ENCODE measurements at regions not wholly inside any gene's neighbourhood (a gene's known extent, or its start where the extent isn't known, plus 50 kb on each side); places are given as distances from the start of the nearest gene placed in this dataset.

GRCh38 chr3:59596741-59597140 is 546.9 kb upstream of the CFAP20DC start:
- BruUV-seq (replicated peaks): no TSS peak
- Mint-ChIP-seq H3K27ac (ENCODE audit: unreplicated experiment) (no peak overlapping the region), H3K27me3 (ENCODE audit: unreplicated experiment) (peaks cover 12% of the 10 kb centered on the region), H3K36me3 (ENCODE audit: insufficient read depth, unreplicated experiment) (no peaks in the 10 kb centered on the region), H3K9me3 (ENCODE audit: low read depth, unreplicated experiment) (peaks cover 6% of the 10 kb centered on the region), H3K4me3 (ENCODE audit: low read depth, unreplicated experiment) (no peak overlapping the region), H3K4me1 (ENCODE audit: low read depth, unreplicated experiment) (no peaks in the 10 kb centered on the region)
- no peak for DNase-seq
- CTCF ChIA-PET: no interaction called here
- intact Hi-C loops (cut with micrococcal nuclease; ENCODE audit: unreplicated experiment): no loop called here
- TF ChIP-seq, protein P1, sequence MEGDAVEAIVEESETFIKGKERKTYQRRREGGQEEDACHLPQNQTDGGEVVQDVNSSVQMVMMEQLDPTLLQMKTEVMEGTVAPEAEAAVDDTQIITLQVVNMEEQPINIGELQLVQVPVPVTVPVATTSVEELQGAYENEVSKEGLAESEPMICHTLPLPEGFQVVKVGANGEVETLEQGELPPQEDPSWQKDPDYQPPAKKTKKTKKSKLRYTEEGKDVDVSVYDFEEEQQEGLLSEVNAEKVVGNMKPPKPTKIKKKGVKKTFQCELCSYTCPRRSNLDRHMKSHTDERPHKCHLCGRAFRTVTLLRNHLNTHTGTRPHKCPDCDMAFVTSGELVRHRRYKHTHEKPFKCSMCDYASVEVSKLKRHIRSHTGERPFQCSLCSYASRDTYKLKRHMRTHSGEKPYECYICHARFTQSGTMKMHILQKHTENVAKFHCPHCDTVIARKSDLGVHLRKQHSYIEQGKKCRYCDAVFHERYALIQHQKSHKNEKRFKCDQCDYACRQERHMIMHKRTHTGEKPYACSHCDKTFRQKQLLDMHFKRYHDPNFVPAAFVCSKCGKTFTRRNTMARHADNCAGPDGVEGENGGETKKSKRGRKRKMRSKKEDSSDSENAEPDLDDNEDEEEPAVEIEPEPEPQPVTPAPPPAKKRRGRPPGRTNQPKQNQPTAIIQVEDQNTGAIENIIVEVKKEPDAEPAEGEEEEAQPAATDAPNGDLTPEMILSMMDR (IDR thresholded peaks at IDR 0.05; ENCODE audit: unreplicated experiment): no peak

GRCh38 chr3:59595830-59596229 is 546.0 kb upstream of the CFAP20DC start:
- Mint-ChIP-seq H3K4me1 (ENCODE audit: low read depth, unreplicated experiment) (no peaks in the 10 kb centered on the region), H3K9me3 (ENCODE audit: low read depth, unreplicated experiment) (peaks cover 6% of the 10 kb centered on the region)
- BruUV-seq (replicated peaks): no TSS peak

DNA sequence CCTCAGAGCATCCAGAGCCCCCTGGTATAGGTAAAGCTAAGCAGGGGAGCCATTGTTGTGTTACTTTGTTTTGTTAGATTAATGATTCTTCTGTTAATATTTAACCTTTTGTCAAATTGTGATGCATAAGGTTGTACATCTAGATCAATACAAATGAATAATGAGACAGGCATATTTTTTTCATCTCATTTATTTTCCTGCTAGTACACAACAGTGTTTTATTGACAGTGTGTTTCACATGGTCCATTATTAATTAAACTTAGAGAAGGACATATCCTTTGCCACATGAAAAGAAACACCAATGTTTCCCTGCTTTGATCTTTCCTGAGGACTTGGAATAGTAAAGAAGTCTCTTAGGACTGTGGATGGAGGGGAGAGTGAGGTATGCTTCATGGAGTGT is 543.6 kb upstream of the CFAP20DC start:
- CTCF ChIA-PET: no interaction called here
- Mint-ChIP-seq H3K36me3 (ENCODE audit: insufficient read depth, unreplicated experiment) (no peaks in the 10 kb centered on the region), H3K4me1 (ENCODE audit: low read depth, unreplicated experiment) (no peaks in the 10 kb centered on the region), H3K4me3 (ENCODE audit: low read depth, unreplicated experiment) (no peak overlapping the region), H3K27me3 (ENCODE audit: unreplicated experiment) (peaks cover 12% of the 10 kb centered on the region), H3K9me3 (ENCODE audit: low read depth, unreplicated experiment) (peaks cover 6% of the 10 kb centered on the region), H3K27ac (ENCODE audit: unreplicated experiment) (no peak overlapping the region)
- intact Hi-C loops (cut with micrococcal nuclease; ENCODE audit: unreplicated experiment): no loop called here
- BruUV-seq (replicated peaks): no TSS peak
- TF ChIP-seq, protein P1 (IDR thresholded peaks at IDR 0.05; ENCODE audit: unreplicated experiment): no peak
- no peak for DNase-seq

More at GRCh38 chr3:59595830-59596229, 546.0 kb upstream of the CFAP20DC start:
- H3K36me3 Mint-ChIP-seq (ENCODE audit: insufficient read depth, unreplicated experiment): no peaks in the 10 kb centered on the region
- H3K27ac Mint-ChIP-seq (ENCODE audit: unreplicated experiment): no peak overlapping the region
- H3K27me3 Mint-ChIP-seq (ENCODE audit: unreplicated experiment): peaks cover 12% of the 10 kb centered on the region
- H3K4me3 Mint-ChIP-seq (ENCODE audit: low read depth, unreplicated experiment): no peak overlapping the region
- intact Hi-C loops (cut with micrococcal nuclease; ENCODE audit: unreplicated experiment): no loop called here
- CTCF ChIA-PET: no interaction called here
- DNase-seq: no peak
- TF ChIP-seq, protein P1 (IDR thresholded peaks at IDR 0.05; ENCODE audit: unreplicated experiment): no peak

GRCh38 chr3:59580996-59581395 is 531.2 kb upstream of the CFAP20DC start:
- no peaks in the 10 kb centered on the region for H3K27me3 Mint-ChIP-seq (ENCODE audit: unreplicated experiment)
- TF ChIP-seq, protein P1 (IDR thresholded peaks at IDR 0.05; ENCODE audit: unreplicated experiment): no peak
- H3K4me1 Mint-ChIP-seq (ENCODE audit: low read depth, unreplicated experiment): no peaks in the 10 kb centered on the region
- CTCF ChIA-PET: no interaction called here
- no peak overlapping the region for H3K4me3 Mint-ChIP-seq (ENCODE audit: low read depth, unreplicated experiment)
- H3K9me3 Mint-ChIP-seq (ENCODE audit: low read depth, unreplicated experiment): peaks cover under 1% of the 10 kb centered on the region
- intact Hi-C loops (cut with micrococcal nuclease; ENCODE audit: unreplicated experiment): no loop called here
- no peak for DNase-seq
- no peaks in the 10 kb centered on the region for H3K36me3 Mint-ChIP-seq (ENCODE audit: insufficient read depth, unreplicated experiment)
- no TSS peak for BruUV-seq (replicated peaks)
- H3K27ac Mint-ChIP-seq (ENCODE audit: unreplicated experiment): no peak overlapping the region

All from Calu3 (cell line).